ENCODE measurements at regions not wholly inside any gene's neighbourhood (a gene's known extent, or its start where the extent isn't known, plus 50 kb on each side); places are given as distances from the start of the nearest gene placed in this dataset.

DNA sequence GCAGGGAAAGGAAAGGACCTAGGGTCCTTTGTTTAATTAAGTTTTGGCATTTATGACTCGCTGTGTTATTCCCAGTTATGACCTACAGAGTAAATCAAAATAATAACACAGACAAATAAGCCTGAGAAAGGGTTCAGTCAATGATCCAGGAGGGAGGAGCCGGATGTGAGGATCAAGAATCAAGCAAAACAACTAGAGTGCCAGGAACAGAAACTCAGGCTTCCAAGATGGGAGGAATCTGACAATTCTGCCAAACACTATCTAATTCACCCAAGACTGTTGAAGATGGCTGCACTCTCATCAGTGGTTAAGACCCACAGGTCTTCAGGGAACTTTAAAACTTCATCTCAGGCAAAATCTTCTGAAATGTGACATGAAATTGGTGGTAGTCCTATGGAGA lies 50.3 kb upstream of the PIP4K2A start:
- H3K4me2 ChIP-seq (ENCODE audit: low read length), result no peak overlapping the region
- no peaks in the 10 kb centered on the region for H3K79me2 ChIP-seq (ENCODE audit: low read length)
- no peak overlapping the region for H3K4me3 ChIP-seq (ENCODE audit: low read length)
- H3K36me3 ChIP-seq (replicated peaks; ENCODE audit: low read depth, low read length), result no peaks in the 10 kb centered on the region
- no peak overlapping the region for H3K9ac ChIP-seq (ENCODE audit: low read length)
- H3K27me3 ChIP-seq (ENCODE audit: low read depth, low read length), result no peaks in the 10 kb centered on the region
- no peak overlapping the region for H3K27ac ChIP-seq (ENCODE audit: low read length)
- no peak overlapping the region for H2AFZ ChIP-seq (ENCODE audit: low read depth, low read length)
- H3K4me1 ChIP-seq (ENCODE audit: low read length), result peaks cover 17% of the 10 kb centered on the region
- no peaks in the 10 kb centered on the region for H4K20me1 ChIP-seq (ENCODE audit: insufficient read depth, low read length)
- H3K9me3 ChIP-seq (ENCODE audit: insufficient read depth, low read length), result no peaks in the 10 kb centered on the region
- TF ChIP-seq, protein P1, sequence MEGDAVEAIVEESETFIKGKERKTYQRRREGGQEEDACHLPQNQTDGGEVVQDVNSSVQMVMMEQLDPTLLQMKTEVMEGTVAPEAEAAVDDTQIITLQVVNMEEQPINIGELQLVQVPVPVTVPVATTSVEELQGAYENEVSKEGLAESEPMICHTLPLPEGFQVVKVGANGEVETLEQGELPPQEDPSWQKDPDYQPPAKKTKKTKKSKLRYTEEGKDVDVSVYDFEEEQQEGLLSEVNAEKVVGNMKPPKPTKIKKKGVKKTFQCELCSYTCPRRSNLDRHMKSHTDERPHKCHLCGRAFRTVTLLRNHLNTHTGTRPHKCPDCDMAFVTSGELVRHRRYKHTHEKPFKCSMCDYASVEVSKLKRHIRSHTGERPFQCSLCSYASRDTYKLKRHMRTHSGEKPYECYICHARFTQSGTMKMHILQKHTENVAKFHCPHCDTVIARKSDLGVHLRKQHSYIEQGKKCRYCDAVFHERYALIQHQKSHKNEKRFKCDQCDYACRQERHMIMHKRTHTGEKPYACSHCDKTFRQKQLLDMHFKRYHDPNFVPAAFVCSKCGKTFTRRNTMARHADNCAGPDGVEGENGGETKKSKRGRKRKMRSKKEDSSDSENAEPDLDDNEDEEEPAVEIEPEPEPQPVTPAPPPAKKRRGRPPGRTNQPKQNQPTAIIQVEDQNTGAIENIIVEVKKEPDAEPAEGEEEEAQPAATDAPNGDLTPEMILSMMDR (IDR thresholded peaks at IDR 0.05; ENCODE audit: low read depth, low read length), result no peak
- TF ChIP-seq EZH2phosphoT487 (IDR thresholded peaks at IDR 0.05; ENCODE audit: low read depth), result no peak
